ENCODE measurements at regions not wholly inside any gene's neighbourhood (a gene's known extent, or its start where the extent isn't known, plus 50 kb on each side); places are given as distances from the start of the nearest gene placed in this dataset.

DNA sequence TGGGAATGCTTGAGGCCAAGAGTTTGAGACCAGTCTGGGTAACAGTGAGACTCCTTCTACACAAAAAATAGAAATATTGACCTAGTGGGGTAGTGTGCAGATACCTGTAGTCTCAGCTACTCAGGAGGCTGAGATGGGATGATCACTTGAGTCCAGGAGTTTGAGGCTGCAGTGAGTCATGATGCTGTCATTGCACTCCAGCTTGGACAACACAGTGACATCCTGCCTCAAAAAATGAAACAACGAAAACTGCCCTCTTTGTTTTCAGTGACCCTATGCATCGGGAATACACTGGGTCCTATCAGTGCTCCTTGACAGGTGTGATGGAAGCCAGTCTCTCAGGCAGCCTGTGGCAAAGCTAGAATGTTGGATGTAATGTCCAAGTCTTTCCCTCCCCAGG, 311.5 kb upstream of the OR4E1 start:
- TF ChIP-seq YY1 (IDR thresholded peaks at IDR 0.05; ENCODE audit: low read depth): no peak
- no peak for TF ChIP-seq CEBPB (IDR thresholded peaks at IDR 0.05)
- TF ChIP-seq NFIC (IDR thresholded peaks at IDR 0.05): no peak
- no peak for TF ChIP-seq FOXM1 (IDR thresholded peaks at IDR 0.05; ENCODE audit: borderline replicate concordance, low read depth)
- TF ChIP-seq EGR1 (IDR thresholded peaks at IDR 0.05): no peak
- no peak for TF ChIP-seq EP300 (IDR thresholded peaks at IDR 0.05; ENCODE audit: borderline replicate concordance)
- TF ChIP-seq TCF12 (IDR thresholded peaks at IDR 0.05; ENCODE audit: low read depth): no peak
- no peak for TF ChIP-seq CREB1 (IDR thresholded peaks at IDR 0.05; ENCODE audit: low read depth)
- no peak for TF ChIP-seq REST (IDR thresholded peaks at IDR 0.05; ENCODE audit: low read depth)
- TF ChIP-seq RAD21 (IDR thresholded peaks at IDR 0.05; ENCODE audit: low read depth): no peak
